ENCODE measurements at regions not wholly inside any gene's neighbourhood (a gene's known extent, or its start where the extent isn't known, plus 50 kb on each side); places are given as distances from the start of the nearest gene placed in this dataset.

DNA sequence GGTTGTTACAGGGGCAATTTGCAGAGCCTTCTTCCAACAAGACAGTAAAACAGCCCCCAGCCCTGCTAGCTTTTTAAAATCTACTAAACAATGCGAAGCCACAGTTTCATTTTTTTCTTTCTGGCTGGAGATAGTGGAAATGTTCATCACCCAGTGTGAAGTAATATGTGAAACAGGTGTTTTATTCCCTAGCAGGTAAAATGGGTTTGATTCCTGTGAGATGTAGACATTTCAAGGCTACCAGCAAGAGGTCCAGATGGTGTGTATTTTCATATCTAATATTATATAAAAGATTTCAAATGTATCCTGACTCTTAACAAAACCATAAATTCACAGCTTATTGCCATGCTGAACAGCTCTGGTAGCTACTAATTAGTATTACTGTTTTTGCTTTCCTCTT, 160.3 kb downstream of the SATB1 start:
- no peak overlapping the region for H3K4me3 ChIP-seq (ENCODE audit: low read depth, low read length)
- TF ChIP-seq CTCF (IDR thresholded peaks at IDR 0.05; ENCODE audit: low read depth, low read length), result no peak

- no peak overlapping the region for H3K4me3 ChIP-seq (ENCODE audit: low read depth, low read length)
- no peak for TF ChIP-seq CTCF (IDR thresholded peaks at IDR 0.05; ENCODE audit: low read depth, low read length)
These were observed 160.8 kb downstream of the SATB1 start for GRCh38 chr3:18264361-18264760.

- TF ChIP-seq CTCF (IDR thresholded peaks at IDR 0.05; ENCODE audit: low read depth, low read length), result no peak
These were observed 166.6 kb downstream of the SATB1 start for GRCh38 chr3:18258492-18258891.

GRCh38 chr3:18252578-18252977, 172.6 kb downstream of the SATB1 start:
- no peak for TF ChIP-seq CTCF (IDR thresholded peaks at IDR 0.05; ENCODE audit: low read depth, low read length)
- H3K4me3 ChIP-seq (ENCODE audit: low read depth, low read length), result no peak overlapping the region

More at GRCh38 chr3:18258492-18258891, 166.6 kb downstream of the SATB1 start:
- no peak overlapping the region for H3K4me3 ChIP-seq (ENCODE audit: low read depth, low read length)

- TF ChIP-seq CTCF (IDR thresholded peaks at IDR 0.05; ENCODE audit: low read depth, low read length), result no peak
These were observed 174.1 kb downstream of the SATB1 start for GRCh38 chr3:18250991-18251390.

GRCh38 chr3:18249126-18249525, 176.0 kb downstream of the SATB1 start:
- no peak for TF ChIP-seq CTCF (IDR thresholded peaks at IDR 0.05; ENCODE audit: low read depth, low read length)
- no peak overlapping the region for H3K4me3 ChIP-seq (ENCODE audit: low read depth, low read length)

More at GRCh38 chr3:18250991-18251390, 174.1 kb downstream of the SATB1 start:
- no peak overlapping the region for H3K4me3 ChIP-seq (ENCODE audit: low read depth, low read length)

GRCh38 chr3:18247776-18248310, 177.3 kb downstream of the SATB1 start:
- no peak for TF ChIP-seq CTCF (IDR thresholded peaks at IDR 0.05; ENCODE audit: low read depth, low read length)

More at GRCh38 chr3:18247776-18248310, 177.3 kb downstream of the SATB1 start:
- no peak overlapping the region for H3K4me3 ChIP-seq (ENCODE audit: low read depth, low read length)

All from WI38 (cell line).